H1 (cell line): ENCODE measurements at regions not wholly inside any gene's neighbourhood (a gene's known extent, or its start where the extent isn't known, plus 50 kb on each side); places are given as distances from the start of the nearest gene placed in this dataset.

ENCODE experiments used
- POLR2A ChIP-seq, 2 experiments: IDR thresholded peaks; 1 replicate in 1 of 2; 2 replicates in 1 of 2; pipeline ENCODE4 v1.6.1; 2011; ENCODE audit warnings: low read depth in 2 of 2, low read length in 2 of 2, mild to moderate bottlenecking in 2 of 2; ENCODE audit errors: control extremely low read depth in 1 of 2
- RAD21 ChIP-seq, 2 experiments: IDR thresholded peaks in 1 of 2; conservative IDR thresholded peaks in 1 of 2; 2 replicates each; pipeline ENCODE4 v1.6.1; 2011; ENCODE audit warnings: low read depth in 2 of 2, low read length in 2 of 2, improper control_type of control experiment in 1 of 2, inconsistent platforms in 1 of 2, mild to moderate bottlenecking in 1 of 2, moderate library complexity in 1 of 2
- YY1 ChIP-seq: IDR thresholded peaks from 2 replicates; pipeline ENCODE4 v1.6.1; 2011; ENCODE audit warnings: low read depth, mild to moderate bottlenecking, low read length

GRCh38 chrX:38746102-38746501, 55.2 kb upstream of the MID1IP1 start (continued):
- TF ChIP-seq POLR2A (IDR thresholded peaks at IDR 0.05; ENCODE audit: control extremely low read depth in 1 of 2, low read depth in 2 of 2, low read length in 2 of 2) = no peak
- no peak for TF ChIP-seq RAD21 (IDR thresholded peaks at IDR 0.05 in 1 of 2, conservative IDR thresholded peaks at IDR 0.05 in 1 of 2; ENCODE audit: low read depth in 2 of 2, low read length in 2 of 2)
- no peak for TF ChIP-seq YY1
